ENCODE measurements at regions not wholly inside any gene's neighbourhood (a gene's known extent, or its start where the extent isn't known, plus 50 kb on each side); places are given as distances from the start of the nearest gene placed in this dataset.

DNA sequence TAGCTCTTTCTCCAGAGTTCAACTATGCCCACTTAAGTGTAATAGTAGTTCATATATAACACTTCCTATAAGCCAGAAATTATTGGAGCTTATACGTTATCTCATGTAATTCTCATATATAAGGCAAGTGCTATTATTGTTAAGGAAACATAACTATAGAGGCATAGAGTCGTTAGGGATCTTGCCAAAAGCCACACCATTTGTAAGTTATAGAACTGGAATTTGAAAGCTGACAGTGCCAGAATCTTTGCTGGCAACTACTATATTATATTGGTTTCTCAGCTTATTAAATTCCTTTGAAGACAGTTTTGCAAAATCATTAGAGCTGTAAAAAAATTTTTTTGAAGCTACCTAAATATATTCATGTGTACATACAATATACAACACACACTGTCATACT is 51.0 kb upstream of the MBNL2 start (continued):
- TF ChIP-seq FOXP4 (CRISPR knock-in tag; IDR thresholded peaks at IDR 0.05) = no peak
- TF ChIP-seq ZNF671 (CRISPR knock-in tag; IDR thresholded peaks at IDR 0.05) = no peak
- no peak for TF ChIP-seq TP53 (CRISPR knock-in tag; IDR thresholded peaks at IDR 0.05)
- TF ChIP-seq ETV6 (CRISPR knock-in tag; IDR thresholded peaks at IDR 0.05) = no peak

Measured in WTC11 (cell line).